K562 (cell line): ENCODE measurements at regions not wholly inside any gene's neighbourhood (a gene's known extent, or its start where the extent isn't known, plus 50 kb on each side); places are given as distances from the start of the nearest gene placed in this dataset.

ENCODE experiments used
- ATAC-seq: fragments of 200-7000 bp; cut with Tn5 transposase; 3 replicates; pipeline ENCODE4 v1.9.1; 2020; ENCODE audit warnings: moderate library complexity
- BruUV-seq: library from RNA; stranded (reverse); fragments of 400-500 nt; replicated peaks from 2 replicates; lab custom pipeline; 2021; lab: Mats Ljungman, UMichigan
- CTCF ChIA-PET: fragments of 300-600 bp; formaldehyde crosslinking; extraction: SDS; loops from one replicate; lab custom pipeline; 2021; ENCODE audit warnings: low intra/inter-chr PET ratio; lab: Yijun Ruan, JAX
- POLR2A ChIA-PET: fragments of 300-600, 350-650 bp; sonication (Branson Sonifier 250); formaldehyde crosslinking; extraction: SDS; loops from one replicate; lab custom pipeline; 2021; ENCODE audit warnings: antibody characterized with exemption, inconsistent platforms; lab: Yijun Ruan, JAX
- DNase-seq, 4 experiments: peaks; one replicate each; pipeline versions ENCODE4 v3.0.0 to v3.0.0-alpha.2; 2011 to 2018; ENCODE audit warnings: low spot score in 3 of 4, mixed read lengths in 3 of 4; ENCODE audit errors: extremely low read depth in 1 of 4
- FAIRE-seq: peaks from 2 replicates; lab custom pipeline; 2011; peaks lifted over from hg19 to GRCh38; lab: Jason Lieb, UNC
- H2AFZ ChIP-seq: 2 replicates; pipeline ENCODE4 v1.6.0; 2011; ENCODE audit warnings: low read depth, low read length, control low read depth, inconsistent platforms
- H3K27ac ChIP-seq: fragments of 200-600 bp; 3 replicates; pipeline ENCODE4 v1.8.0; 2011; ENCODE audit warnings: low read depth, mild to moderate bottlenecking, control low read depth, inconsistent platforms, low read length, moderate library complexity, mixed read lengths; ENCODE audit errors: extremely low read depth
- H3K27me3 ChIP-seq, 2 experiments: fragments of 300-600 bp in 1 of 2; 2 replicates in 1 of 2; 3 replicates in 1 of 2; pipeline versions ENCODE4 v1.6.0 to v1.8.0; 2011; ENCODE audit warnings: inconsistent platforms in 2 of 2, low read length in 2 of 2, mild to moderate bottlenecking in 1 of 2, mixed read lengths in 1 of 2, moderate library complexity in 1 of 2; ENCODE audit not compliant: control insufficient read depth in 2 of 2, insufficient read depth in 2 of 2
- H3K36me3 ChIP-seq: fragments of 300-600 bp; 3 replicates; pipeline ENCODE4 v1.8.0; 2011; ENCODE audit warnings: mild to moderate bottlenecking, low read length, inconsistent platforms; ENCODE audit not compliant: control insufficient read depth, insufficient read depth
- H3K4me1 ChIP-seq, 2 experiments: fragments of 200-600 bp in 1 of 2; replicated peaks in 1 of 2; 2 replicates in 1 of 2; 3 replicates in 1 of 2; pipeline versions ENCODE4 v1.5.1 to v1.8.0; 2011; ENCODE audit warnings: inconsistent platforms in 2 of 2, low read length in 2 of 2, mild to moderate bottlenecking in 1 of 2, mixed read lengths in 1 of 2, moderate library complexity in 1 of 2; ENCODE audit not compliant: control insufficient read depth in 2 of 2, insufficient read depth in 2 of 2
- H3K4me2 ChIP-seq: 2 replicates; pipeline ENCODE4 v1.6.1; 2011; ENCODE audit warnings: low read length, control low read depth, inconsistent platforms, mixed read lengths; ENCODE audit not compliant: insufficient read depth
- H3K4me3 ChIP-seq: fragments of 200-600 bp; sonication (generic), shearing (Covaris generic); 2 replicates; pipeline ENCODE4 v1.5.1; 2016; ENCODE audit warnings: control low read depth, inconsistent platforms
- H3K79me2 ChIP-seq: fragments of 200-600 bp; 3 replicates; pipeline ENCODE4 v1.8.0; 2011; ENCODE audit warnings: low read length, inconsistent platforms; ENCODE audit not compliant: control insufficient read depth, insufficient read depth
- H3K9ac ChIP-seq, 2 experiments: 2 replicates each; pipeline versions ENCODE4 v1.6.0 to v1.6.1; 2011; ENCODE audit warnings: low read depth in 2 of 2, low read length in 2 of 2, control low read depth in 1 of 2, inconsistent platforms in 1 of 2, mild to moderate bottlenecking in 1 of 2, mixed read lengths in 1 of 2; ENCODE audit not compliant: insufficient read depth in 1 of 2
- H3K9me1 ChIP-seq: one replicate; pipeline ENCODE4 v1.6.0; 2011; ENCODE audit warnings: inconsistent platforms, mild to moderate bottlenecking, low read length, moderate library complexity; ENCODE audit not compliant: control insufficient read depth, insufficient read depth
- H3K9me3 ChIP-seq: replicated peaks from 2 replicates; pipeline ENCODE4 v1.5.1; 2011; ENCODE audit warnings: low read depth, low read length, inconsistent platforms; ENCODE audit not compliant: control insufficient read depth, insufficient read depth
- H4K20me1 ChIP-seq: replicated peaks from 2 replicates; pipeline ENCODE4 v1.6.1; 2011; ENCODE audit warnings: low read length, inconsistent platforms, mixed read lengths; ENCODE audit not compliant: control insufficient read depth, insufficient read depth
- BMI1 ChIP-seq: fragments of 150-350 bp; IDR thresholded peaks from 2 replicates; pipeline ENCODE4 v1.6.1; 2014; ENCODE audit warnings: low read length
- FIP1L1 ChIP-seq: fragments of 200-400 bp; formaldehyde crosslinking; IDR thresholded peaks from 2 replicates; pipeline ENCODE4 v1.6.1; 2018; ENCODE audit warnings: mild to moderate bottlenecking, low read depth, low read length; ENCODE audit not compliant: poor library complexity, severe bottlenecking
- MED1 ChIP-seq: sonication (generic); formaldehyde crosslinking; IDR thresholded peaks from 2 replicates; pipeline ENCODE4 v1.8.1; 2023; ENCODE audit warnings: missing genetic modification reagents, borderline replicate concordance
- SOX6 ChIP-seq: fragments of 450-650 bp; IDR thresholded peaks from 2 replicates; pipeline ENCODE4 v1.6.1; 2014; ENCODE audit warnings: mild to moderate bottlenecking
- ZNF133 ChIP-seq: fragments of 250-450 bp; sonication (Bioruptor Pico); IDR thresholded peaks from 2 replicates; pipeline ENCODE4 v1.4.0; 2020; ENCODE audit warnings: mild to moderate bottlenecking
- ZNF134 ChIP-seq: fragments of 250-450 bp; sonication (Bioruptor Pico); conservative IDR thresholded peaks from 2 replicates; pipeline ENCODE4 v1.4.0; 2020
- WGBS: fragments of 100-300 bp; shearing (Covaris generic); methylation state at CpG from one replicate; pipeline ENCODE4 v1.1.6; 2016; ENCODE audit warnings: low coverage, mixed read lengths; ENCODE audit not compliant: insufficient coverage; ENCODE audit errors: missing lambda C conversion rate; 5-methylcytosine and 5-hydroxymethylcytosine counted together
- in situ Hi-C: fragments of 300-500 bp; cut with MboI; formaldehyde crosslinking; loops from 4 replicates; pipeline ENCODE4 v1.15.0; 2018; ENCODE audit warnings: inconsistent platforms, mixed read lengths
- intact Hi-C: fragments of 100-400 bp; cut with micrococcal nuclease; formaldehyde crosslinking; loops from 2 replicates; pipeline ENCODE4 v1.14.2; 2022
- TF ChIP-seq, protein P1 (sequence below), 2 experiments: fragments of 450-650 bp; formaldehyde crosslinking in 1 of 2; IDR thresholded peaks; 2 replicates each; pipeline versions ENCODE4 v1.4.0 to v1.6.1; 2014 to 2020; ENCODE audit warnings: mild to moderate bottlenecking in 2 of 2, borderline replicate concordance in 1 of 2, low read depth in 1 of 2
- TF ChIP-seq, protein P2 (sequence below), 2 experiments: fragments of 450-650 bp in 1 of 2; sonication (generic) in 1 of 2; formaldehyde crosslinking in 1 of 2; IDR thresholded peaks in 1 of 2; conservative IDR thresholded peaks in 1 of 2; 2 replicates each; pipeline versions ENCODE4 v1.6.1 to v1.8.1; 2016 to 2023; ENCODE audit warnings: mild to moderate bottlenecking in 2 of 2, moderate library complexity in 2 of 2, inconsistent platforms in 1 of 2, missing genetic modification reagents in 1 of 2
- TF ChIP-seq, protein P3 (sequence below): fragments of 250-450 bp; sonication (Bioruptor Pico); IDR thresholded peaks from 2 replicates; pipeline ENCODE4 v1.5.0; 2020; ENCODE audit warnings: mild to moderate bottlenecking, borderline replicate concordance

DNA sequence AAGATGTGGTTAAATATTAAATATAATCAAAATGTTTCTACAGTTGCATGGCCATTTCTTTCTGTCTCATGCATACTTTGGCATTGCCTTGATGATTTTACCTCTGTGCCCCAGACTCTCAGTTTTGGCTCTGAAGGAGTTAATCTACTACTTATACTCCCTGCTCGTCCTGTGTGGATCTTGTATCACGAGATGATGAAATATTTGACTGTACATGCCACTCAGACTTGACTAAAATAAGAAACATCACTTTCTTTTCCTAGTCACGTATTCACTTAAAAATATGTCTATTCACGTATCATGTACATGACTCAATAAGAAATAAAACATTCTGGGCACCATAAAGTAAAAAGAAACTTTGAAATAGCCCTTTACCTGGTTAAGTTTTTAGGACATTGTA lies 397.7 kb downstream of the RFPL4B start (continued):
- TF ChIP-seq, protein P1, sequence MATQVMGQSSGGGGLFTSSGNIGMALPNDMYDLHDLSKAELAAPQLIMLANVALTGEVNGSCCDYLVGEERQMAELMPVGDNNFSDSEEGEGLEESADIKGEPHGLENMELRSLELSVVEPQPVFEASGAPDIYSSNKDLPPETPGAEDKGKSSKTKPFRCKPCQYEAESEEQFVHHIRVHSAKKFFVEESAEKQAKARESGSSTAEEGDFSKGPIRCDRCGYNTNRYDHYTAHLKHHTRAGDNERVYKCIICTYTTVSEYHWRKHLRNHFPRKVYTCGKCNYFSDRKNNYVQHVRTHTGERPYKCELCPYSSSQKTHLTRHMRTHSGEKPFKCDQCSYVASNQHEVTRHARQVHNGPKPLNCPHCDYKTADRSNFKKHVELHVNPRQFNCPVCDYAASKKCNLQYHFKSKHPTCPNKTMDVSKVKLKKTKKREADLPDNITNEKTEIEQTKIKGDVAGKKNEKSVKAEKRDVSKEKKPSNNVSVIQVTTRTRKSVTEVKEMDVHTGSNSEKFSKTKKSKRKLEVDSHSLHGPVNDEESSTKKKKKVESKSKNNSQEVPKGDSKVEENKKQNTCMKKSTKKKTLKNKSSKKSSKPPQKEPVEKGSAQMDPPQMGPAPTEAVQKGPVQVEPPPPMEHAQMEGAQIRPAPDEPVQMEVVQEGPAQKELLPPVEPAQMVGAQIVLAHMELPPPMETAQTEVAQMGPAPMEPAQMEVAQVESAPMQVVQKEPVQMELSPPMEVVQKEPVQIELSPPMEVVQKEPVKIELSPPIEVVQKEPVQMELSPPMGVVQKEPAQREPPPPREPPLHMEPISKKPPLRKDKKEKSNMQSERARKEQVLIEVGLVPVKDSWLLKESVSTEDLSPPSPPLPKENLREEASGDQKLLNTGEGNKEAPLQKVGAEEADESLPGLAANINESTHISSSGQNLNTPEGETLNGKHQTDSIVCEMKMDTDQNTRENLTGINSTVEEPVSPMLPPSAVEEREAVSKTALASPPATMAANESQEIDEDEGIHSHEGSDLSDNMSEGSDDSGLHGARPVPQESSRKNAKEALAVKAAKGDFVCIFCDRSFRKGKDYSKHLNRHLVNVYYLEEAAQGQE (IDR thresholded peaks at IDR 0.05; ENCODE audit: borderline replicate concordance), result no peak
- TF ChIP-seq, protein P1 (CRISPR knock-in tag; IDR thresholded peaks at IDR 0.05; ENCODE audit: low read depth), result no peak

DNA sequence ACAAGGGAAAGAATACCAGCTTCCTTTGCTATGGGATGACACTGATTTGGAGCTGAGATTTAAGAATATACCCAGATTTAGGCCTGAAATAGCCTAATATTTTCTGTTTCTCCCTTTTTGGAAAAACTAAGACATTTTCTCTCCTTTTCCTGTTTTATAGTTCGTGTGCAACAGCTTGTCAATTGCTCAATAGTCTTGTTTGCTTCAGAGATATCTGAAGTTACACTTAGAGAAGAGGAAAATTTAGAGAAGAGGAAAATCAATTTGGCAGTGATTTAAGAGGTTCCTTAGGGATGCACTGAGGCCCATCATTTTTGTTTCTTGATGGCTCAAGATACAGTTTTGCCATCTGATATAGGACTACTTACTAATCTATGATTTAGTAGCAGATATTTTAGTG lies 398.6 kb downstream of the RFPL4B start:
- ChIA-PET CTCF (no interaction called here), POLR2A (no interaction called here)
- Histone ChIP-seq H3K27ac (no peak overlapping the region), H3K36me3 (no peaks in the 10 kb centered on the region), H3K4me3 (no peak overlapping the region), H3K27me3 (no peaks in the 10 kb centered on the region), H3K9me3 (no peaks in the 10 kb centered on the region), H3K79me2 (no peaks in the 10 kb centered on the region), H4K20me1 (no peaks in the 10 kb centered on the region), H3K9me1 (no peaks in the 10 kb centered on the region), H2AFZ (no peak overlapping the region), H3K4me2 (no peak overlapping the region), H3K9ac (no peak overlapping the region), H3K4me1 (no peaks in the 10 kb centered on the region)
- ATAC-seq (no peak), DNase-seq (no peak), FAIRE-seq (no peak)
- in situ Hi-C loops (no loop called here), intact Hi-C loops (no loop called here)
- 0% methylated on average over 1 of the region's 1 CpG for WGBS
- no TSS peak for BruUV-seq
- TF ChIP-seq ZNF133 (CRISPR knock-in tag), result no peak
- no peak for TF ChIP-seq MED1 (CRISPR knock-in tag)
- no peak for TF ChIP-seq FIP1L1
- TF ChIP-seq, protein P2, sequence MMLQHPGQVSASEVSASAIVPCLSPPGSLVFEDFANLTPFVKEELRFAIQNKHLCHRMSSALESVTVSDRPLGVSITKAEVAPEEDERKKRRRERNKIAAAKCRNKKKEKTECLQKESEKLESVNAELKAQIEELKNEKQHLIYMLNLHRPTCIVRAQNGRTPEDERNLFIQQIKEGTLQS (IDR thresholded peaks at IDR 0.05), result no peak
- TF ChIP-seq, protein P2 (CRISPR knock-in tag; conservative IDR thresholded peaks at IDR 0.05), result no peak
- TF ChIP-seq, protein P3, sequence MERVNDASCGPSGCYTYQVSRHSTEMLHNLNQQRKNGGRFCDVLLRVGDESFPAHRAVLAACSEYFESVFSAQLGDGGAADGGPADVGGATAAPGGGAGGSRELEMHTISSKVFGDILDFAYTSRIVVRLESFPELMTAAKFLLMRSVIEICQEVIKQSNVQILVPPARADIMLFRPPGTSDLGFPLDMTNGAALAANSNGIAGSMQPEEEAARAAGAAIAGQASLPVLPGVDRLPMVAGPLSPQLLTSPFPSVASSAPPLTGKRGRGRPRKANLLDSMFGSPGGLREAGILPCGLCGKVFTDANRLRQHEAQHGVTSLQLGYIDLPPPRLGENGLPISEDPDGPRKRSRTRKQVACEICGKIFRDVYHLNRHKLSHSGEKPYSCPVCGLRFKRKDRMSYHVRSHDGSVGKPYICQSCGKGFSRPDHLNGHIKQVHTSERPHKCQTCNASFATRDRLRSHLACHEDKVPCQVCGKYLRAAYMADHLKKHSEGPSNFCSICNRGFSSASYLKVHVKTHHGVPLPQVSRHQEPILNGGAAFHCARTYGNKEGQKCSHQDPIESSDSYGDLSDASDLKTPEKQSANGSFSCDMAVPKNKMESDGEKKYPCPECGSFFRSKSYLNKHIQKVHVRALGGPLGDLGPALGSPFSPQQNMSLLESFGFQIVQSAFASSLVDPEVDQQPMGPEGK (CRISPR knock-in tag), result no peak
- TF ChIP-seq BMI1, result no peak
- no peak for TF ChIP-seq SOX6
- no peak for TF ChIP-seq ZNF134 (CRISPR knock-in tag)
